ENCODE measurements at regions not wholly inside any gene's neighbourhood (a gene's known extent, or its start where the extent isn't known, plus 50 kb on each side); places are given as distances from the start of the nearest gene placed in this dataset.
A peak's percentile ranks its signal among the peaks of the same experiment; 100 is the strongest.

- no peak for TF ChIP-seq CTCF (IDR thresholded peaks at IDR 0.05; ENCODE audit: insufficient read depth, missing control alignments)
- FAIRE-seq = no peak
Measured at GRCh38 chr2:2523461-2524347, 192.6 kb upstream of the MYT1L start.

DNA sequence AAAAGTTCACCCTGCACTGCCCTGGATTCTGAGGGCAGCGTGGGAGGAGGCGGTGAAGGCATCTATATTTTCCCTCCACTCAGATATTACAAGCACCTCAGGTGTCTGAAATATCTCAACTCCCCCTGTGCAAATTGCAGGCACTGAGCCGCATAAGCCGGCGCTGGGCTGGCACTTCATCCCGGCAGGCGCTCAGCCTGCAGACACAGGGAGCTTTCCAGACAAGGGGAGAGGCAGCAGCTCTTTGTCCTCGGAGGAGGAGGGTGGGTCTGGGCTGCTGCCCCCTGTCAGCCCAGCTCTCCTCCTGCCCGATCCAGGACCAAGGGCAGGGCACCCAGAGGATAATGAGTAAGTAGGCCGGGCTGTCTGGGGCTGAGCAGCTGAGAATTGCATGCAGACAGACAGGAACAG is 189.3 kb upstream of the MYT1L start:
- FAIRE-seq (no peak), DNase-seq (ENCODE audit: insufficient read length, low spot score) (no peak)
- no peak for TF ChIP-seq CTCF (IDR thresholded peaks at IDR 0.05; ENCODE audit: insufficient read depth, missing control alignments)

More at GRCh38 chr2:2523461-2524347, 192.6 kb upstream of the MYT1L start:
- peak; percentile 59 for DNase-seq (ENCODE audit: insufficient read length, low spot score)

DNA sequence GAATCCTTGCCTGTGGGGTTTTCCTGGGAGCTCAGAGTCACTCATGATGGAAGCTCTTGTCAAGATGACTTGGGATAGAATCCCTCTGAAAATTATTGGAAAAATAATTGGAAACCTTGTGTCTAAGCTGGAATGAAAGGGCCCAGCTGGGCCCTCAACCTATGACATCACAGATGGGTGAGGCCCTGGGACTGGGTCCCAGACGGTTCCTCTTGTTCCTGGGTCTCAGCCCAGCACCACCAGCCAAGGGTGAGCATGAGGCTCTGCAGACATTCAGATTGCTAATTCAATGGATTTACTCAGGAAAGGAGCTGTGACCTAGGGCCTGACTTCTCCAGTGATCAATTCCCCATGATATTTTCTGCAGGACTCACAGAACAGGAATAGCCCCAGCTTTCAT is 188.3 kb upstream of the MYT1L start:
- DNase-seq (ENCODE audit: insufficient read length, low spot score) (no peak), FAIRE-seq (no peak)
- no peak for TF ChIP-seq CTCF (IDR thresholded peaks at IDR 0.05; ENCODE audit: insufficient read depth, missing control alignments)

- FAIRE-seq (no peak), DNase-seq (ENCODE audit: insufficient read length, low spot score) (no peak)
- TF ChIP-seq CTCF (IDR thresholded peaks at IDR 0.05; ENCODE audit: insufficient read depth, missing control alignments) = no peak
Measured at GRCh38 chr2:2517399-2517798, 186.3 kb upstream of the MYT1L start.

DNA sequence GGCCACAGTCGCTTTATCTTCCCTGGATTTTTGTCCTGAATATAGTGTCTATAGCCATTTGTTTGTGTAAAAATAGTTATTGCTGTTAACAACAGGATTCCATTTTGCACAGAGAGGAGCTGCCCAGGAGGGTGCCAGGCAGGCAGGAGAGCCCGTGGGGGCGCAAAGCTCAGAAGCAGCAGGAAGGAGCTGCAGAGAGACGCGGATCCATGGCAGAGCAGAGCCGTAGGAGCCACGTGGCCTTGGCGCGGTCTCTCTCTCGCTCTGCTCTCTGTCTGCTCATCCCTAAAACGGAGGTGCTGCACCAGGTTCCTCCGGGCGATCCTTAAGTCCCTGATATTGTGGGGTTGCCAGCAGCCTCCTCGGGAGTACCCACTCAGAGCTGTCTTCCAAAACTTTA is 185.3 kb upstream of the MYT1L start:
- DNase-seq (ENCODE audit: insufficient read length, low spot score) = no peak
- TF ChIP-seq CTCF (IDR thresholded peaks at IDR 0.05; ENCODE audit: insufficient read depth, missing control alignments) = no peak
- FAIRE-seq = no peak

DNA sequence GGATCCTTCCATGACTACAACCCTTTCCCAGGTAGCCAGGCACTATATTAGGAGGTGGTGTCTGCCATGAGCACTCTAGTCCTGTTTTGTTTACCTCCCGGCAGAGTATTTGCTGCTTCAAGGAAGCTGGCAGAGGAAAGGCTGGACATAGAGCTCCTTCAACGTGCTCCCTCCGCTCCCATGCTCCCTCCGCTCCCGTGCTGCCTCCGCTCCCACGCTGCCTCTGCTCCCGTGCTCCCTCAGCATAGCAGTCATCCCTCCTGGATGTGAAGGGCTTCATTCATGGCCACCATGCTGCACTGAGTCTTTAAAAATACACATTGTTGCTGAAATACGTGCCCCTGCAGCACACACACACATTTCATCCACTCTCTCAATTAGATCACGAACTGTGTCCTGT is 181.9 kb upstream of the MYT1L start:
- TF ChIP-seq CTCF (IDR thresholded peaks at IDR 0.05; ENCODE audit: insufficient read depth, missing control alignments) = no peak
- no peak for FAIRE-seq
- DNase-seq (ENCODE audit: insufficient read length, low spot score) = no peak

GRCh38 chr2:2507417-2507997 is 176.4 kb upstream of the MYT1L start:
- no peak for TF ChIP-seq CTCF (IDR thresholded peaks at IDR 0.05; ENCODE audit: insufficient read depth, missing control alignments)
- FAIRE-seq (no peak), DNase-seq (ENCODE audit: insufficient read length, low spot score) (no peak)

Measured in D721Med (cell line).